CD4-positive, alpha-beta memory T cell (primary cell): ENCODE measurements at regions not wholly inside any gene's neighbourhood (a gene's known extent, or its start where the extent isn't known, plus 50 kb on each side); places are given as distances from the start of the nearest gene placed in this dataset.

ENCODE experiments used
- CTCF ChIA-PET: fragments of 350-600 bp; sonication (Branson Sonifier 250); formaldehyde crosslinking; loops from one replicate; lab custom pipeline; 2021; ENCODE audit warnings: inconsistent platforms; ENCODE audit not compliant: partially characterized antibody; lab: Charles Lee
- POLR2A ChIA-PET: fragments of 350-600 bp; sonication (Branson Sonifier 250); formaldehyde crosslinking; loops from one replicate; lab custom pipeline; 2021; ENCODE audit not compliant: partially characterized antibody; lab: Charles Lee
- DNase-seq, 5 donors: peaks; one replicate each; pipeline versions ENCODE4 v3.0.0 to v3.0.0-alpha.2; 2020 to 2022; ENCODE audit warnings: mixed read lengths in 1 of 5
- H3K27ac ChIP-seq: one replicate; pipeline ENCODE4 v1.7.0; 2013; ENCODE audit warnings: low read depth, low read length
- H3K27me3 ChIP-seq: 2 replicates; pipeline ENCODE4 v1.7.0; 2013; ENCODE audit warnings: mild to moderate bottlenecking, low read length, moderate library complexity; ENCODE audit not compliant: insufficient read depth
- H3K36me3 ChIP-seq: 2 replicates; pipeline ENCODE4 v1.7.0; 2013; ENCODE audit warnings: mild to moderate bottlenecking, low read length, moderate library complexity; ENCODE audit not compliant: insufficient read depth
- H3K4me1 ChIP-seq: 2 replicates; pipeline ENCODE4 v1.7.0; 2013; ENCODE audit warnings: mild to moderate bottlenecking, low read length, moderate library complexity; ENCODE audit not compliant: insufficient read depth
- H3K4me3 ChIP-seq, 2 donors: one replicate each; pipeline ENCODE4 v1.7.0; 2013; ENCODE audit warnings: low read length in 2 of 2, mild to moderate bottlenecking in 1 of 2
- H3K9me3 ChIP-seq, 2 donors: one replicate each; pipeline ENCODE4 v1.7.0; 2013; ENCODE audit warnings: low read length in 2 of 2, control low read depth in 1 of 2; ENCODE audit not compliant: control insufficient read depth in 1 of 2
- H3K27ac Mint-ChIP-seq, 7 donors: one replicate each; pipeline ENCODE4 v1.8.0; 2020 to 2021; ENCODE audit warnings: mixed read lengths in 7 of 7, mild to moderate bottlenecking in 6 of 7, inconsistent platforms in 3 of 7, moderate library complexity in 3 of 7
- H3K27me3 Mint-ChIP-seq, 2 donors: one replicate each; pipeline ENCODE4 v1.8.0; 2020 to 2021; ENCODE audit warnings: mixed read lengths in 2 of 2
- H3K36me3 Mint-ChIP-seq, 2 donors: one replicate each; pipeline ENCODE4 v1.8.0; 2020 to 2021; ENCODE audit warnings: mixed read lengths in 2 of 2, inconsistent platforms in 1 of 2, mild to moderate bottlenecking in 1 of 2
- H3K4me1 Mint-ChIP-seq, 4 donors: one replicate each; pipeline ENCODE4 v1.8.0; 2020 to 2021; ENCODE audit warnings: mixed read lengths in 4 of 4, mild to moderate bottlenecking in 1 of 4
- H3K4me3 Mint-ChIP-seq, 8 donors: one replicate each; pipeline ENCODE4 v1.8.0; 2020 to 2021; ENCODE audit warnings: mixed read lengths in 8 of 8, mild to moderate bottlenecking in 7 of 8, moderate library complexity in 6 of 8, inconsistent platforms in 3 of 8
- H3K9me3 Mint-ChIP-seq, 8 donors: one replicate each; pipeline ENCODE4 v1.8.0; 2020 to 2021; ENCODE audit warnings: mixed read lengths in 8 of 8, mild to moderate bottlenecking in 5 of 8, inconsistent platforms in 3 of 8, moderate library complexity in 1 of 8
- intact Hi-C: fragments of 100-400 bp; cut with micrococcal nuclease; formaldehyde crosslinking; loops from one replicate; pipeline ENCODE4 v1.15.1; 2023

- no peak for DNase-seq
- H3K27me3 Mint-ChIP-seq, result no peaks in the 10 kb centered on the region
- H3K27ac ChIP-seq, result no peak overlapping the region
- H3K9me3 ChIP-seq, result no peaks in the 10 kb centered on the region
- intact Hi-C loops, result no loop called here
- ChIA-PET POLR2A (no interaction called here), CTCF (no interaction called here)
- peaks cover 0 to 8% of the 10 kb centered on the region in 2 donors for H3K36me3 Mint-ChIP-seq
- H3K27ac Mint-ChIP-seq, result no peak overlapping the region
- H3K4me1 Mint-ChIP-seq, result no peaks in the 10 kb centered on the region
- no peak overlapping the region for H3K4me3 Mint-ChIP-seq
- H3K36me3 ChIP-seq, result no peaks in the 10 kb centered on the region
- H3K4me1 ChIP-seq, result no peaks in the 10 kb centered on the region
- peaks cover 0 to 8% (median 1%) of the 10 kb centered on the region in 8 donors for H3K9me3 Mint-ChIP-seq
- no peaks in the 10 kb centered on the region for H3K27me3 ChIP-seq
- H3K4me3 ChIP-seq, result no peak overlapping the region
These were observed 435.7 kb downstream of the ZEB2 start for GRCh38 chr2:144084114-144084661.

GRCh38 chr2:144083211-144083610 is 436.7 kb downstream of the ZEB2 start:
- Histone ChIP-seq H3K27me3 (no peaks in the 10 kb centered on the region), H3K4me3 (no peak overlapping the region), H3K36me3 (no peaks in the 10 kb centered on the region), H3K27ac (no peak overlapping the region), H3K4me1 (no peaks in the 10 kb centered on the region), H3K9me3 (no peaks in the 10 kb centered on the region)
- DNase-seq, result no peak
- intact Hi-C loops, result no loop called here
- Mint-ChIP-seq H3K4me1 (no peaks in the 10 kb centered on the region), H3K36me3 (peaks cover 0 to 8% of the 10 kb centered on the region in 2 donors), H3K4me3 (no peak overlapping the region), H3K9me3 (peaks cover 0 to 5% (median 0%) of the 10 kb centered on the region in 8 donors), H3K27ac (no peak overlapping the region), H3K27me3 (no peaks in the 10 kb centered on the region)
- POLR2A ChIA-PET, result no interaction called here
- CTCF ChIA-PET, result no interaction called here

- Mint-ChIP-seq H3K27me3 (no peaks in the 10 kb centered on the region), H3K36me3 (peaks cover 0 to 8% of the 10 kb centered on the region in 2 donors), H3K9me3 (peaks cover 0 to 5% (median 0%) of the 10 kb centered on the region in 8 donors), H3K27ac (no peak overlapping the region), H3K4me1 (no peaks in the 10 kb centered on the region), H3K4me3 (no peak overlapping the region)
- Histone ChIP-seq H3K9me3 (no peaks in the 10 kb centered on the region), H3K27me3 (no peaks in the 10 kb centered on the region), H3K4me1 (no peaks in the 10 kb centered on the region), H3K36me3 (no peaks in the 10 kb centered on the region), H3K4me3 (no peak overlapping the region), H3K27ac (no peak overlapping the region)
- intact Hi-C loops, result no loop called here
- ChIA-PET CTCF (no interaction called here), POLR2A (no interaction called here)
- no peak for DNase-seq
These were observed 437.1 kb downstream of the ZEB2 start for GRCh38 chr2:144082777-144083176.

GRCh38 chr2:144082327-144082726 is 437.6 kb downstream of the ZEB2 start:
- POLR2A ChIA-PET, result no interaction called here

GRCh38 chr2:144081272-144081671 is 438.6 kb downstream of the ZEB2 start:
- Histone ChIP-seq H3K4me1 (no peaks in the 10 kb centered on the region), H3K4me3 (no peak overlapping the region), H3K27me3 (no peaks in the 10 kb centered on the region), H3K27ac (no peak overlapping the region), H3K36me3 (no peaks in the 10 kb centered on the region), H3K9me3 (no peaks in the 10 kb centered on the region)
- intact Hi-C loops, result no loop called here
- Mint-ChIP-seq H3K4me3 (no peak overlapping the region), H3K27ac (no peak overlapping the region), H3K4me1 (no peaks in the 10 kb centered on the region), H3K27me3 (no peaks in the 10 kb centered on the region), H3K9me3 (no peaks in the 10 kb centered on the region), H3K36me3 (peaks cover 0 to 8% of the 10 kb centered on the region in 2 donors)
- CTCF ChIA-PET, result no interaction called here
- DNase-seq, result no peak
- POLR2A ChIA-PET, result no interaction called here

More at GRCh38 chr2:144082327-144082726, 437.6 kb downstream of the ZEB2 start:
- Histone ChIP-seq H3K36me3 (no peaks in the 10 kb centered on the region), H3K27me3 (no peaks in the 10 kb centered on the region), H3K9me3 (no peaks in the 10 kb centered on the region), H3K4me3 (no peak overlapping the region), H3K27ac (no peak overlapping the region), H3K4me1 (no peaks in the 10 kb centered on the region)
- Mint-ChIP-seq H3K36me3 (peaks cover 0 to 8% of the 10 kb centered on the region in 2 donors), H3K27me3 (no peaks in the 10 kb centered on the region), H3K27ac (no peak overlapping the region), H3K9me3 (peaks cover 0 to under 1% (median 0%) of the 10 kb centered on the region in 8 donors), H3K4me3 (no peak overlapping the region), H3K4me1 (no peaks in the 10 kb centered on the region)
- no peak for DNase-seq
- CTCF ChIA-PET, result no interaction called here
- intact Hi-C loops, result no loop called here

GRCh38 chr2:144079803-144080202 is 440.1 kb downstream of the ZEB2 start:
- H3K27me3 Mint-ChIP-seq, result no peaks in the 10 kb centered on the region
- Histone ChIP-seq H3K27me3 (no peaks in the 10 kb centered on the region), H3K4me3 (no peak overlapping the region), H3K36me3 (no peaks in the 10 kb centered on the region), H3K4me1 (no peaks in the 10 kb centered on the region), H3K9me3 (no peaks in the 10 kb centered on the region), H3K27ac (no peak overlapping the region)
- H3K9me3 Mint-ChIP-seq, result no peaks in the 10 kb centered on the region
- ChIA-PET CTCF (no interaction called here), POLR2A (no interaction called here)
- H3K27ac Mint-ChIP-seq, result no peak overlapping the region
- intact Hi-C loops, result no loop called here
- H3K36me3 Mint-ChIP-seq, result peaks cover 0 to 12% of the 10 kb centered on the region in 2 donors
- DNase-seq, result no peak
- no peak overlapping the region for H3K4me3 Mint-ChIP-seq
- H3K4me1 Mint-ChIP-seq, result no peaks in the 10 kb centered on the region

- Histone ChIP-seq H3K36me3 (no peaks in the 10 kb centered on the region), H3K9me3 (no peaks in the 10 kb centered on the region), H3K27ac (no peak overlapping the region), H3K27me3 (no peaks in the 10 kb centered on the region), H3K4me1 (no peaks in the 10 kb centered on the region), H3K4me3 (no peak overlapping the region)
- ChIA-PET POLR2A (no interaction called here), CTCF (no interaction called here)
- no peak overlapping the region for H3K4me3 Mint-ChIP-seq
- H3K27me3 Mint-ChIP-seq, result no peaks in the 10 kb centered on the region
- intact Hi-C loops, result no loop called here
- no peaks in the 10 kb centered on the region for H3K4me1 Mint-ChIP-seq
- no peak for DNase-seq
- peaks cover 0 to 8% of the 10 kb centered on the region in 2 donors for H3K36me3 Mint-ChIP-seq
- H3K9me3 Mint-ChIP-seq, result no peaks in the 10 kb centered on the region
- no peak overlapping the region for H3K27ac Mint-ChIP-seq
These were observed 440.9 kb downstream of the ZEB2 start for GRCh38 chr2:144078802-144079724.
